Neural crest cell (in vitro differentiated cells): ENCODE measurements at regions not wholly inside any gene's neighbourhood (a gene's known extent, or its start where the extent isn't known, plus 50 kb on each side); places are given as distances from the start of the nearest gene placed in this dataset.

ENCODE experiments used
- DNase-seq: peaks from one replicate; pipeline ENCODE4 v3.0.0; 2021; ENCODE audit warnings: low read depth, mixed read lengths, low spot score
- H3K27ac Mint-ChIP-seq: one replicate; pipeline ENCODE4 v1.8.0; 2021; ENCODE audit warnings: mild to moderate bottlenecking, mixed read lengths; ENCODE audit not compliant: unreplicated experiment
- H3K27me3 Mint-ChIP-seq: 2 replicates; pipeline ENCODE4 v1.8.0; 2021; ENCODE audit warnings: low read depth, mild to moderate bottlenecking, mixed read lengths
- H3K36me3 Mint-ChIP-seq: 2 replicates; pipeline ENCODE4 v1.8.0; 2021; ENCODE audit warnings: low read depth, mild to moderate bottlenecking, mixed read lengths
- H3K4me1 Mint-ChIP-seq: 2 replicates; pipeline ENCODE4 v1.8.0; 2021; ENCODE audit warnings: mixed read lengths
- H3K4me3 Mint-ChIP-seq: one replicate; pipeline ENCODE4 v1.8.0; 2021; ENCODE audit warnings: mild to moderate bottlenecking, mixed read lengths
- H3K9me3 Mint-ChIP-seq: 2 replicates; pipeline ENCODE4 v1.8.0; 2021; ENCODE audit warnings: mixed read lengths
- TF ChIP-seq, protein P1 (sequence below): fragments of 200-600 bp; sonication (generic); conservative IDR thresholded peaks from 2 replicates; pipeline ENCODE4 v1.5.0; 2021; ENCODE audit warnings: antibody characterized with exemption, mild to moderate bottlenecking

DNA sequence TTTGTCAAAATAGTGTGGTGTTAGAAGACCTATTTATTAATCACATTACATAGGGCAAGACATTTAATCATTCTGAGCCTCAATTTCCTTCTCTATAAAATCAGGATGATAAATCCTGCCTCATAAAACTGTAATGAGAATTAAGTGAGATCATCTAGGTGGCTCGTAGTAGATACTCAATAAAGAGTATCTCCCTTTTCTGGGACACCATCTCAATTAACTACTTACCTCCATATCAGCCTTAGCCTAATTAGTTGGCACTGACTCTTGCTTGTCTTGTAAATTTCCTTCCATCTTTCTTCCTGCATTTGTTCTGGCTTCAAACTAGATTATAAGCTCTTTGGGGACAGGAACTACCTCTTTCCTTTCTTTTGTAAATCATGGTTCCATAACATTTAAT lies 102.6 kb upstream of the TNR start:
- H3K4me1 Mint-ChIP-seq = peaks cover 38% of the 10 kb centered on the region
- TF ChIP-seq, protein P1, sequence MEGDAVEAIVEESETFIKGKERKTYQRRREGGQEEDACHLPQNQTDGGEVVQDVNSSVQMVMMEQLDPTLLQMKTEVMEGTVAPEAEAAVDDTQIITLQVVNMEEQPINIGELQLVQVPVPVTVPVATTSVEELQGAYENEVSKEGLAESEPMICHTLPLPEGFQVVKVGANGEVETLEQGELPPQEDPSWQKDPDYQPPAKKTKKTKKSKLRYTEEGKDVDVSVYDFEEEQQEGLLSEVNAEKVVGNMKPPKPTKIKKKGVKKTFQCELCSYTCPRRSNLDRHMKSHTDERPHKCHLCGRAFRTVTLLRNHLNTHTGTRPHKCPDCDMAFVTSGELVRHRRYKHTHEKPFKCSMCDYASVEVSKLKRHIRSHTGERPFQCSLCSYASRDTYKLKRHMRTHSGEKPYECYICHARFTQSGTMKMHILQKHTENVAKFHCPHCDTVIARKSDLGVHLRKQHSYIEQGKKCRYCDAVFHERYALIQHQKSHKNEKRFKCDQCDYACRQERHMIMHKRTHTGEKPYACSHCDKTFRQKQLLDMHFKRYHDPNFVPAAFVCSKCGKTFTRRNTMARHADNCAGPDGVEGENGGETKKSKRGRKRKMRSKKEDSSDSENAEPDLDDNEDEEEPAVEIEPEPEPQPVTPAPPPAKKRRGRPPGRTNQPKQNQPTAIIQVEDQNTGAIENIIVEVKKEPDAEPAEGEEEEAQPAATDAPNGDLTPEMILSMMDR = no peak
- H3K27me3 Mint-ChIP-seq = peaks cover 4% of the 10 kb centered on the region
- DNase-seq = no peak
- H3K4me3 Mint-ChIP-seq = no peak overlapping the region
- H3K9me3 Mint-ChIP-seq = no peaks in the 10 kb centered on the region
- no peaks in the 10 kb centered on the region for H3K36me3 Mint-ChIP-seq
- no peak overlapping the region for H3K27ac Mint-ChIP-seq

DNA sequence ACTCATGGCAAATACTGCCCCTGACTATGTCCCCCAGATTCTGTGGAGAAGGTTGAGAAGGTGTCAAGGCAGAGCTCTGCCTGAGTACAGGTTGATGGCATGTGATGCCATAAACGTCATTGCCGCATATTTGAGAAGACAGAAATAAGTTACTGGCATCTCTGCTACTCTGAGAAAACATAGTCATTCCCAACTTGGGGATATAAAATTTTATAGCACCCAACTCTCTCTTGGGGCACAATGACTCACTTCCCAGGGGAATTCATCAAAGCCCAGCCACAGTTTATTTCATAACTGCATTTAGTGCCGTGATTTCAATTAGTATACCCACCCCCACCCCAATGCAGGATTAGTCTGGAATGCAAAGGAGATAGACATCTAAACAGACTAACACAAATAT lies 101.9 kb upstream of the TNR start:
- Mint-ChIP-seq H3K27ac (no peak overlapping the region), H3K4me1 (peaks cover 45% of the 10 kb centered on the region)

DNA sequence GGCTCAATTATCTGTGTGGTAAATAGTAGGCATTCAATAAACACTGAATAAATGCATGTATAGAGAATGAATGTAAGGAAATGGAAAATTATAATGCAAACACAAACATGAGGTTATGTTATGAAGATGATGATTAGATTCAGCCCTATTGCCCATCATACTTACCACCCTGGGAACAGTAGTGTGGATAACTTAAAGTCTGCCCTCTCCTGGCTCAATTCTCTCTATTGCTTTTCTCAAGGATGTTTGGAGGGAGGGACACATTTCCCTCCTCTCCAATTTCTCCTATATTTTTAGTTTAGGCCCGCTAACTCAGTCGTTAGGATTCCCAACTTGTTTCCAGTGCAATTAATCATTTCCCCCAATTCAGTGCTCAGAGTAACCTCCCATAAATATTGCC lies 101.5 kb upstream of the TNR start:
- Mint-ChIP-seq H3K9me3 (no peaks in the 10 kb centered on the region), H3K4me3 (no peak overlapping the region)

More for the DNA sequence above, 101.9 kb upstream of the TNR start:
- DNase-seq = no peak
- H3K9me3 Mint-ChIP-seq = no peaks in the 10 kb centered on the region
- H3K36me3 Mint-ChIP-seq = no peaks in the 10 kb centered on the region
- TF ChIP-seq, protein P1 = no peak
- no peak overlapping the region for H3K4me3 Mint-ChIP-seq
- H3K27me3 Mint-ChIP-seq = peaks cover 4% of the 10 kb centered on the region

DNA sequence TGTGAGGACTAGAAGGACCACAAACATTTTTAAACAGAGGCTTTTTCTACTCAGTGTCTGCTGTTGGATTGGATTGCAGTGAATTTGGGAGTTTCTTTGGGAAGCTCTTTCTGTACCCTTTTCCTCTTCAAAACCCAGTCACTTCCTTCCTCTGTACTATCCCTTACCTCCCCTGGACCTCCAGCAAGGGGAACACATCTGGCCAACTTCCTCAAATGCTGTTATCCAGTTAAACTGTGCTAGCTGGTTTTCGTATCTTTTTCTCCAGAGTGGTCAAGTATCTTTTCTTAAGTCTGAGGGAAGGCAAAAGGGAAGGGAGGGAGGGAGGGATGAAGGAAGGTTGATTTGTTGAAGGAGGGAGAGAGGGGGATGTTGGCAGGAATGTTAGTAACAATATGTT lies 99.2 kb upstream of the TNR start:
- peaks cover 4% of the 10 kb centered on the region for H3K27me3 Mint-ChIP-seq
- H3K27ac Mint-ChIP-seq = peak overlapping the region; percentile 59
- H3K4me3 Mint-ChIP-seq = no peak overlapping the region
- TF ChIP-seq, protein P1 = no peak
- no peaks in the 10 kb centered on the region for H3K9me3 Mint-ChIP-seq
- H3K36me3 Mint-ChIP-seq = no peaks in the 10 kb centered on the region
- peaks cover 47% of the 10 kb centered on the region for H3K4me1 Mint-ChIP-seq
- no peak for DNase-seq

More for the DNA sequence above, 101.5 kb upstream of the TNR start:
- no peak overlapping the region for H3K27ac Mint-ChIP-seq
- H3K4me1 Mint-ChIP-seq = peaks cover 49% of the 10 kb centered on the region
- peaks cover 4% of the 10 kb centered on the region for H3K27me3 Mint-ChIP-seq
- no peaks in the 10 kb centered on the region for H3K36me3 Mint-ChIP-seq
- TF ChIP-seq, protein P1 = no peak
- DNase-seq = no peak

DNA sequence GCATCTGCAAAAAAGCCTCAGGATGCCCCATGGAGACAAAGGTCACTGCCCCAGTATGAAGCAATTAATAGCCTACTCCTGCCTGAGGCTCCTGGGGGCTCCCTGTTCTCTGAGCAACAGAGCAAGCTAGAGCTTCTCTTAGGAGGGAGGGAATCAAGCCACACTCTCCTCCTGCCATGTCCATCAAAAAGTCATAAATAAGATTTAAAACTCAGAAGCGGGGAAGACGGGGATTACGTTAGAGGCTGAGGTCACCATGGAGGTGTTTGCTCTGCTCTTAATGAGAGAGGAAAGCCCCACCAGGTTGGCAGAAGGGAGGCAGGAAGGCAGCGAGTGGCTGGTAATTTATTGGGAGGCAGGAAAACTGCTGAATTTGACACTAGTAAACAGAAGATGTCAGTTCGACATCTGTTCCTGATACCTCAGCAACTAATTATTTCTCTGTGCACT lies 98.4 kb upstream of the TNR start:
- DNase-seq = no peak
- TF ChIP-seq, protein P1 = no peak
- H3K9me3 Mint-ChIP-seq = no peaks in the 10 kb centered on the region
- H3K4me3 Mint-ChIP-seq = peak overlapping the region; percentile 33
- H3K27ac Mint-ChIP-seq = peak overlapping the region; percentile 59
- H3K4me1 Mint-ChIP-seq = peaks cover 47% of the 10 kb centered on the region
- H3K36me3 Mint-ChIP-seq = no peaks in the 10 kb centered on the region
- H3K27me3 Mint-ChIP-seq = peaks cover 4% of the 10 kb centered on the region

DNA sequence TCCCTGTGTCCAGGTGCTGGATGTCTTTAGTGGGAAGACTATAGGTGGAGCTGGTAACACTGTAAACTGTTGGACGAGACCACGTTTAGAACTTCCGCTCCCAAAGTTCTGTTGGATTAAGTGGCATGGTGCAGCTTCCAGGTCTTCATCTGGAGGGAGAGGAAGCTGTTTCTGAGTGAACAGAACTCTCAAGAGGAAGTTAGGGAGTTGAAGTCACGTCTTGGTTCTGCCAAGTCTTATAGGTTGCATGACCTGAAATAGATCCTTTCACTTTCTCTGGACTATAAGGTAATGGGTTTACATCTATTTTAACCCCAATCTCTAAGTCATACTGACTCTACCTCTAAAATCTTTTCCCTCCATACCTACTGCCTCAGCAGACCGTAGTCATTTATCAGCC lies 97.4 kb upstream of the TNR start:
- TF ChIP-seq, protein P1 = no peak
- Mint-ChIP-seq H3K36me3 (no peaks in the 10 kb centered on the region), H3K27ac (no peak overlapping the region), H3K4me3 (no peak overlapping the region), H3K4me1 (peaks cover 47% of the 10 kb centered on the region), H3K9me3 (no peaks in the 10 kb centered on the region), H3K27me3 (peaks cover 4% of the 10 kb centered on the region)
- DNase-seq = no peak
